Large intestine (tissue), 3 donors: ENCODE measurements at regions not wholly inside any gene's neighbourhood (a gene's known extent, or its start where the extent isn't known, plus 50 kb on each side); places are given as distances from the start of the nearest gene placed in this dataset.
A peak's percentile ranks its signal among the peaks of the same experiment; 100 is the strongest.

ENCODE experiments used
- DNase-seq, 2 donors: peaks; one replicate each; pipeline versions ENCODE4 v3.0.0 to v3.0.0-alpha.2; 2013
- H3K27ac ChIP-seq: one replicate; pipeline ENCODE4 v1.5.1; 2013; ENCODE audit warnings: low read length
- H3K27me3 ChIP-seq: 2 replicates; pipeline ENCODE4 v1.6.1; 2013; ENCODE audit warnings: low read length; ENCODE audit not compliant: control insufficient read depth, insufficient read depth
- H3K36me3 ChIP-seq: 2 replicates; pipeline ENCODE4 v1.6.1; 2013; ENCODE audit warnings: low read length; ENCODE audit not compliant: control insufficient read depth, insufficient read depth
- H3K4me1 ChIP-seq: one replicate; pipeline ENCODE4 v1.6.1; 2013; ENCODE audit warnings: low read length; ENCODE audit not compliant: control insufficient read depth, insufficient read depth
- H3K4me3 ChIP-seq: one replicate; pipeline ENCODE4 v1.5.1; 2013; ENCODE audit warnings: low read length
- H3K9me3 ChIP-seq: one replicate; pipeline ENCODE4 v1.6.1; 2013; ENCODE audit warnings: mild to moderate bottlenecking, low read depth, low read length, moderate library complexity; ENCODE audit not compliant: control insufficient read depth
- WGBS: methylation state at CpG from one replicate; pipeline ENCODE4 v1.1.5; 2013; ENCODE audit warnings: low lambda C conversion rate; ENCODE audit not compliant: insufficient coverage; 5-methylcytosine and 5-hydroxymethylcytosine counted together

DNA sequence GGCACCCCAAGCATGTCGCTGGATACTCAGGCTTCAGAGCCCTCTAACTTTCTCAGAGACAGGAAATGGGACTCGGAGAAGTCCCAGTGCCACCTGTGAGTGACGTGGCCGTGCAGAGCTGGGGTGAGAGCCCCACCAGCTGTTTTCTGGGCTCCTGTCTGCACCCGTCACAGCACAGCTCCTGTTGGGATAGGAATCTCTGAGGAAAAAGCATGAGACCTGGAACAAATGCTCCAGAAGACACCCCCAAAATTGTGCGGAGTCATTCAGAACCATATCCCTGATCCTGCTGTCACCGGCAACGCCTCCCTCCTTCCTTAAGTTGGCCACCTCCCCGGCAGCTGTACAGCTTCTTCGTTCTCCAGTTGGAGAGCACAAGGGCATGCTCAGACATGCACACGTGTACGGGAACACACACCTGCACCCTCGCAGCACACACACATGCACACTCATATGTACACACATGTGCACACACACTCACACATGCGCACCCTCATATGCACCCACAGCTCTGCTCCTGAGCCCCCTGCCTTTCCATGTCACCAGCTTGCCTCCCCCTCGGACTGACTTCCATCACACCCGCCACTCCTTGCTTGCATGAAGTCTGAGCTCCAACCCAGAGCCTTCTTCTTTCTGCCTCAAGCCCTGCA is 1430.0 kb downstream of the BRD1 start:
- H3K4me3 ChIP-seq: no peak overlapping the region
- H3K27ac ChIP-seq: no peak overlapping the region
- no peaks in the 10 kb centered on the region for H3K36me3 ChIP-seq
- no peak for DNase-seq
- H3K9me3 ChIP-seq: peaks cover 6% of the 10 kb centered on the region
- no CpG with 5 or more reads among the region's 16 CpGs for WGBS
- H3K4me1 ChIP-seq: peaks cover 6% of the 10 kb centered on the region
- no peaks in the 10 kb centered on the region for H3K27me3 ChIP-seq

DNA sequence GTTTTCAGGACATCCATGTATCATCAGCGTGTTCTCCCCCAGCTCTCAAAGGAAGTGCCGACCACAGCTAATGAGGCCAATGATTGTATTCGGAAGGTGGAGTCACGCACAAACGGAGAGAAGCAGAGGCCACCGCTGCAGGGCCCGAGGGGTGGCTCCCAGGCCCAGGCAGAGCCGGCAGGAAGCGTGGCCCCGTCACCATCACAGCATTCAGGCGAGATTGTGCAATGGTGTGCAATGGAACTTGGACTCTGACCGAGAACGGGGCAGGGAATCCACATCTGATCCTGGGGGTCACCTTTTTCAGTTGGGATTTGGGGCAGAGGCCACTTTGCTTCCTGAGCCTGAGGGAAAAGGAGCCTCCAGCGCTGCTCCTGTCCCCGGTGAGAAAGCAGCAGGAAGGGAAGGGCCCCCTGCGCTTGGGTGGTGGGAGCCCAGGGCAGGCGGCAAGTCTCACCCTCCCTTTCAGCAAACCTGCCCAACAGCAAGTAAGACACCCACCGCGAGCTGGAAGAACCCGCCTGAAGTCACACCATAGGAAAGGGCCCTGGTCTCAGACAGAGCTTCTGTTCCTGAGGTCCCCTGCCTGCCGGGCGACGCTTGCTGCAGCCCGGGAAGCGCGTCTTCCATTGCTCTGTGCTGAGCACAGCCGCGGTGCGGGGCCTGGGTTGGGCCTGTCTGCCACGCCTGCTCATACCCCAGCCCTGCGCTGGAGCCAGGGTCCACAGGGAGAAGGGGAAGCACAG is 1430.7 kb downstream of the BRD1 start:
- Histone ChIP-seq H3K27ac (peak overlapping the region; percentile 31), H3K27me3 (no peaks in the 10 kb centered on the region), H3K9me3 (peaks cover 6% of the 10 kb centered on the region), H3K36me3 (no peaks in the 10 kb centered on the region), H3K4me1 (peaks cover 6% of the 10 kb centered on the region), H3K4me3 (no peak overlapping the region)
- DNase-seq: peak; percentile 61 to 75
- WGBS: no CpG with 5 or more reads among the region's 31 CpGs

DNA sequence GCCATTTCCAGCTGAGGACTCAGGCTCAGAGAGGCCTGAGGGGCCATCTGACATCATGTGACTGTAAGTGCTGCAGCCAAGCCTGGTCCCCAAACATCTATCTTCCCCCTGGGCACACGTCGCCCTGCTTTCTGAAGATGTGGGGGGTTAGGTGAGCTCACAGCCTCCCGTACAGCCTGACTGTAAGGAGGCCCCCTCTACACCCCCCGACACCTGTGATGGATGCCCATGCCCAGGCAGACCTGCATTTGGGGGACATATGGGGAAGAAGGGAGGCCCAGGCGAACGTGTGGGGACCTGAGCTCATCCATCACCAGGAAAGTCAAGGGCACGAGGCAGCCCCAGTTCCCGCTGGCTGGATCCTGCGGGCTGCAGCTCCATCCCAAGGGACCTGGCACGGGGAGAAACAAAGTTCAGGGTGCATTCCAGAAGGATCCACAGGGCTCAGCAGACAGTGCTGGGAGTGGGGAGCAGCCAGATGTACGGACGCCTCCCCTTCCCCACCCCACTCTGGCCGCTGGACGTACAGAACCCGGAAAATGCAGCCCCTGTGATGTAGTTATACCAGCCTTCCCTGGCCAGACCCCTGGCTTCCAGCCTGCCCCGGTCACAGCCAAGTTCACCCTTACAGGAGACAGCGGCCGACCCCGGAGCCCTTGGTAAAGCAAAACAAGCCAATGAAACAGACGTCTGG is 1431.4 kb downstream of the BRD1 start:
- H3K4me1 ChIP-seq: peaks cover 6% of the 10 kb centered on the region
- WGBS: no CpG with 5 or more reads among the region's 20 CpGs
- H3K36me3 ChIP-seq: no peaks in the 10 kb centered on the region
- H3K4me3 ChIP-seq: no peak overlapping the region
- no peak for DNase-seq
- no peaks in the 10 kb centered on the region for H3K27me3 ChIP-seq
- no peak overlapping the region for H3K27ac ChIP-seq
- peaks cover 6% of the 10 kb centered on the region for H3K9me3 ChIP-seq

DNA sequence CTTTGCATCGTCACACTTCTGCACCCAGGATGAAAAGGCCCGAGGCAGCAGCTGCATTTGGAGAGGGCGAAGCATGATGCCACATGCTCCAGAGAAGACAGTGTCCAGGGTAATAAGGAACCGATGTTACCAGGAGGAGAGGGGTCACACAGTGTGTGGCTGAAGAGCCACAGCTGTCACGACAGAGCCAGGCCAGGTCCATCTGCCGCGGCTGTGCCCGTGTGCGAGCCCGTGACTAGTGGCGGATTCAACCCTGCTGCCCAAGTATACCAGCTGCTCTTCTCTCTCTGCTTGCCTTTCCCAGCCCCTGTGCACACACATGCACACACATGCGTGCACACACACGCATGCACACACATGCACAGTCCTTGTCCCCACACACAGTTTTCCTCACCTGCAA is 1432.5 kb downstream of the BRD1 start:
- Histone ChIP-seq H3K4me1 (peaks cover 6% of the 10 kb centered on the region), H3K36me3 (no peaks in the 10 kb centered on the region), H3K9me3 (peaks cover 6% of the 10 kb centered on the region), H3K27ac (no peak overlapping the region), H3K4me3 (no peak overlapping the region), H3K27me3 (no peaks in the 10 kb centered on the region)
- WGBS: no CpG with 5 or more reads among the region's 13 CpGs
- no peak for DNase-seq

DNA sequence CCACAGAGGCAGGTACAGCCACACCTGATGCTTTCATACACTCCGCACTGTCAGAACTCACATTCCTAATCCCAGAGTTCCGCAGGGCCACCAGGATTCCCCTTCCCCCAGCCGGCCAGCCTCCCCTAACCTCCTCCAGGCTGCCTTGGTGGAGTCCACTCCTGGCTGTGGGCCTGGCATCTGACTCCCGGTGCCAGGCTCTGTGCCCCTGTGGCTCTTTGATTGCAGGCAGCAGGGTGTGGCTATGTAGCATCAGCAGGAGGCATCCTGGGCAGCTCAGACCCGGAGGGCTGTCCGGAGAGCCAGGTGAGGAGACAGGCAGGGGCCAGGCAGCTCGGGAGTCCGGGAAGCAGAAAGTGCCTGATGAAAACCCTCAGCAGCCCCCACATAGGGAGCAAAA is 1432.9 kb downstream of the BRD1 start:
- H3K27ac ChIP-seq: no peak overlapping the region
- no peak for DNase-seq
- H3K36me3 ChIP-seq: no peaks in the 10 kb centered on the region
- peaks cover 6% of the 10 kb centered on the region for H3K9me3 ChIP-seq
- H3K4me3 ChIP-seq: no peak overlapping the region
- H3K4me1 ChIP-seq: peaks cover 6% of the 10 kb centered on the region
- no peaks in the 10 kb centered on the region for H3K27me3 ChIP-seq
- WGBS: no CpG with 5 or more reads among the region's 8 CpGs

DNA sequence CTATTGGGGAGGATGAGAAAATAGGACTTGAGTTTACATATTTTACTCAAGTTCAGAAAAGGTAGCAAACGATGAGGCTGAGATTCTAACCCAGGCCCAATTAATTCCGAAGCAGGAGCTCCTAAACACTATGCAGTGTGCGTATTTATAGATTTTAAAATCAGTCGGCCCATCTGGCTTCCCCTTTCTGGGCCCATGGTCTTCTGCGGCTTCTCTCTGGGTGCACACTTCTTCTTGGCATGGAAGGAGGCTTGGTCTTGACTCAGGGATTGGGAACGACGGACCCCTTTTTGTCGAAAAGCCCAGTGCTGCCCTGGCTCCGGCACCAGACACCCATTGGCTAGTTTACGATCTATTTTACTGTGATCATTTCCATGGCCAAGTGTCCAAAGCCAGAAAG is 1433.8 kb downstream of the BRD1 start:
- WGBS: 100% methylated on average over 1 of the region's 10 CpGs
- H3K4me3 ChIP-seq: no peak overlapping the region
- no peaks in the 10 kb centered on the region for H3K27me3 ChIP-seq
- H3K4me1 ChIP-seq: peaks cover 6% of the 10 kb centered on the region
- no peak for DNase-seq
- H3K9me3 ChIP-seq: peaks cover 6% of the 10 kb centered on the region
- no peak overlapping the region for H3K27ac ChIP-seq
- H3K36me3 ChIP-seq: no peaks in the 10 kb centered on the region

DNA sequence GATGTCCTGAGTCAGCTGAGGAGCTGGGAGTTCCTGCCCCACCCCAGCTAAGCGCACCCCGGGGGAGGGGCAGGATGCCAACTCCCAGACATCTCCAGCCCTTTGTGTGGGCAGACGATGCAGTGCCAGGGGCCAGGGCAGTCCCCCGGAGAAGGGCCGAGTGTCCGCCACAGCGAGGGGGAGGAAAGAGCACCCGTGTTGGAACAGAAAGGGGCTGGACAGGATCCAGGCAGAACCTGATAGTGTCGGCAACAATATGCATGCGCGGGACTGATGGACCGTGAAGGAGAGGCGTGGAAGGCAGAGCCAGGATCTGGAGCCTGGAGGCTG is 1434.7 kb downstream of the BRD1 start:
- Histone ChIP-seq H3K36me3 (no peaks in the 10 kb centered on the region), H3K27me3 (no peaks in the 10 kb centered on the region), H3K27ac (no peak overlapping the region), H3K4me3 (no peak overlapping the region), H3K4me1 (peaks cover 6% of the 10 kb centered on the region), H3K9me3 (peaks cover 6% of the 10 kb centered on the region)
- no CpG with 5 or more reads among the region's 13 CpGs for WGBS
- no peak for DNase-seq

DNA sequence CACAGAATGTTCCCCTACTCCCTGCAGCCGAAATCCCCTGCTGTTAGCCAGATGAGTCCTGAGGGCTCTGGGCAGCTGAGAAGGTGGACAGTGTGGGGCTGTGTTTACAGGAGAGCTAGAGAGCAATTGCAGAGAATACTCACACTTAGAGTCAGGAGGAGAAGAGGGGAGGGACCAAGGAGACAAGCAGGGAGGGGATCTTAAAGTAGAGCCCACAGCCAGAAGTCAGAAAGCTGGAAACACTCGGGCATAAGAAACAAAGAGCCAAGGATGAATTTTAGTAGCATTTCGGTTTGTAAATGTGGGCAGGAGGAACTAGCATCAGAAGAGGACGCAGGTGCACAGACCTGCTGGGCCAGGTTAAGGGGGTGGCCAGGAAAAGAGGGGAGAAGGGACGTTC is 1435.9 kb downstream of the BRD1 start:
- no peak overlapping the region for H3K4me3 ChIP-seq
- no peaks in the 10 kb centered on the region for H3K36me3 ChIP-seq
- no CpG with 5 or more reads among the region's 5 CpGs for WGBS
- H3K27ac ChIP-seq: no peak overlapping the region
- peaks cover 4% of the 10 kb centered on the region for H3K4me1 ChIP-seq
- H3K27me3 ChIP-seq: no peaks in the 10 kb centered on the region
- H3K9me3 ChIP-seq: no peaks in the 10 kb centered on the region
- no peak for DNase-seq

DNA sequence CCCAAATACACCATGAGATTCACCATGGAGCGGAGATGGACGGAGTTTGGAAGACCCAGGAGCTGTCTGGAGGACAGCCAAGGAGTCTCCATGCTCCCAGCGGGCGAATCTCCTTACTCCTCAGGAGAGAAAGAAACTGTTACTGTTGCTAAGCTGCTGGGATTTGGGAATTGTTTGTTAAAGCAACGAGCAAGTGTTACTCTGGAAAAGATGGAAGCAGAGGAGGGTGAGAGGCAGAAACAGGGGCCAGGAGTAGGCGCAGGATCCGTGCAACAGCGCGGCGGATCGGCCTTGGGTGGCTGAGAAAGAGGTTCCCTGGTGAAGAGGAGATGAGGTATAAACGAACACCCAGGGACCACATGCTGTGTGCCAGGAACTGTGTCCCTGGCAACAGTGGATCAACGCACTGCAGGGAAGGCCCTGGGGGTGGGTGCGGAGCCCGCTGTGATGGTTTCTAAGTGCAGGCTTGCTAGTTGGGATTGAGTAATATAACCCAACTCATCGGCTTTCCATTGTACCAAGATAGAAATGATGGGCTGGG is 1436.4 kb downstream of the BRD1 start:
- Histone ChIP-seq H3K36me3 (no peaks in the 10 kb centered on the region), H3K4me1 (no peaks in the 10 kb centered on the region)

DNA sequence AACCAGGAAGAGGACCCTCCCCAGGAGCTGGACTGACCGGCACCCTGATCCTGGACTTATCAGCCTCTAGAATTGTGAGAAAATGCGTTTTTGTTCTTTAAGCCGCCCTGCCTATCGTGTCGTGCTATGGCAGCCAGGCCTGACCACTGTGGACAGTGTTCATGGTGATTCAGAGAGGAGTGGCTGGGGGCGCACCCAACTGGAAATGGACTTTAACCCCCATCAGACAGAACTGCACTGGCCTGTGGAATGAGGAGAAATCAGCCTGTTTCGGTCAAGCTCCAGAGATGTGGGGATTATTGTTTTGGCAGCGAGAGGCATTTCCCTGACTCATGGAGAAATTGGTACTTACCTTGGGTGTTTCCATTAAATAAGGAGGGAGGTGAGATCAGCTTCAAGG is 1437.8 kb downstream of the BRD1 start:
- Histone ChIP-seq H3K27ac (no peak overlapping the region), H3K27me3 (no peaks in the 10 kb centered on the region), H3K4me1 (no peaks in the 10 kb centered on the region), H3K4me3 (no peak overlapping the region), H3K36me3 (no peaks in the 10 kb centered on the region), H3K9me3 (no peaks in the 10 kb centered on the region)
- no CpG with 5 or more reads among the region's 8 CpGs for WGBS
- no peak for DNase-seq

More for the DNA sequence above, 1436.4 kb downstream of the BRD1 start:
- Histone ChIP-seq H3K27ac (no peak overlapping the region), H3K4me3 (no peak overlapping the region), H3K9me3 (no peaks in the 10 kb centered on the region), H3K27me3 (no peaks in the 10 kb centered on the region)
- no peak for DNase-seq
- 88% methylated on average over 1 of the region's 16 CpGs for WGBS
